ENCODE measurements at regions not wholly inside any gene's neighbourhood (a gene's known extent, or its start where the extent isn't known, plus 50 kb on each side); places are given as distances from the start of the nearest gene placed in this dataset.

GRCh38 chr6:90448836-90449235, 138.0 kb downstream of the MAP3K7 start:
- no peak overlapping the region for H3K4me3 ChIP-seq (ENCODE audit: low read length)
- H3K27ac ChIP-seq (ENCODE audit: low read depth, low read length), result no peak overlapping the region
- no peaks in the 10 kb centered on the region for H3K4me1 ChIP-seq (ENCODE audit: control insufficient read depth, insufficient read depth, low read length)
- H3K27me3 ChIP-seq (ENCODE audit: control insufficient read depth, insufficient read depth, low read length), result no peaks in the 10 kb centered on the region
- no peaks in the 10 kb centered on the region for H3K36me3 ChIP-seq (ENCODE audit: control insufficient read depth, insufficient read depth, low read length)
- H3K9ac ChIP-seq (ENCODE audit: low read length), result no peak overlapping the region

GRCh38 chr6:90446164-90446563, 140.7 kb downstream of the MAP3K7 start:
- Histone ChIP-seq H3K9ac (ENCODE audit: low read length) (no peak overlapping the region), H3K27ac (ENCODE audit: low read depth, low read length) (no peak overlapping the region), H3K4me3 (ENCODE audit: low read length) (no peak overlapping the region), H3K4me1 (ENCODE audit: control insufficient read depth, insufficient read depth, low read length) (no peaks in the 10 kb centered on the region), H3K27me3 (ENCODE audit: control insufficient read depth, insufficient read depth, low read length) (no peaks in the 10 kb centered on the region), H3K36me3 (ENCODE audit: control insufficient read depth, insufficient read depth, low read length) (no peaks in the 10 kb centered on the region)

- H3K4me3 ChIP-seq (ENCODE audit: low read length), result no peak overlapping the region
- H3K9ac ChIP-seq (ENCODE audit: low read length), result no peak overlapping the region
- H3K27me3 ChIP-seq (ENCODE audit: control insufficient read depth, insufficient read depth, low read length), result no peaks in the 10 kb centered on the region
- no peaks in the 10 kb centered on the region for H3K4me1 ChIP-seq (ENCODE audit: control insufficient read depth, insufficient read depth, low read length)
- H3K27ac ChIP-seq (ENCODE audit: low read depth, low read length), result no peak overlapping the region
- no peaks in the 10 kb centered on the region for H3K36me3 ChIP-seq (ENCODE audit: control insufficient read depth, insufficient read depth, low read length)
Measured at GRCh38 chr6:90445533-90446108, 141.3 kb downstream of the MAP3K7 start.

- no peak overlapping the region for H3K9ac ChIP-seq (ENCODE audit: low read length)
- no peaks in the 10 kb centered on the region for H3K4me1 ChIP-seq (ENCODE audit: control insufficient read depth, insufficient read depth, low read length)
- H3K27ac ChIP-seq (ENCODE audit: low read depth, low read length), result no peak overlapping the region
- H3K36me3 ChIP-seq (ENCODE audit: control insufficient read depth, insufficient read depth, low read length), result no peaks in the 10 kb centered on the region
- H3K4me3 ChIP-seq (ENCODE audit: low read length), result no peak overlapping the region
- H3K27me3 ChIP-seq (ENCODE audit: control insufficient read depth, insufficient read depth, low read length), result no peaks in the 10 kb centered on the region
Measured at GRCh38 chr6:90444160-90444714, 142.6 kb downstream of the MAP3K7 start.

- Histone ChIP-seq H3K4me3 (ENCODE audit: low read length) (no peak overlapping the region), H3K27ac (ENCODE audit: low read depth, low read length) (no peak overlapping the region), H3K9ac (ENCODE audit: low read length) (no peak overlapping the region), H3K4me1 (ENCODE audit: control insufficient read depth, insufficient read depth, low read length) (no peaks in the 10 kb centered on the region), H3K27me3 (ENCODE audit: control insufficient read depth, insufficient read depth, low read length) (no peaks in the 10 kb centered on the region), H3K36me3 (ENCODE audit: control insufficient read depth, insufficient read depth, low read length) (no peaks in the 10 kb centered on the region)
Measured at GRCh38 chr6:90442366-90442765, 144.5 kb downstream of the MAP3K7 start.

GRCh38 chr6:90440586-90441283, 144.1 kb upstream of the BACH2 start:
- Histone ChIP-seq H3K9ac (ENCODE audit: low read length) (no peak overlapping the region), H3K27me3 (ENCODE audit: control insufficient read depth, insufficient read depth, low read length) (no peaks in the 10 kb centered on the region), H3K4me1 (ENCODE audit: control insufficient read depth, insufficient read depth, low read length) (no peaks in the 10 kb centered on the region), H3K36me3 (ENCODE audit: control insufficient read depth, insufficient read depth, low read length) (no peaks in the 10 kb centered on the region), H3K27ac (ENCODE audit: low read depth, low read length) (no peak overlapping the region), H3K4me3 (ENCODE audit: low read length) (no peak overlapping the region)

- H3K27me3 ChIP-seq (ENCODE audit: control insufficient read depth, insufficient read depth, low read length), result no peaks in the 10 kb centered on the region
- no peak overlapping the region for H3K27ac ChIP-seq (ENCODE audit: low read depth, low read length)
- H3K36me3 ChIP-seq (ENCODE audit: control insufficient read depth, insufficient read depth, low read length), result no peaks in the 10 kb centered on the region
- no peak overlapping the region for H3K9ac ChIP-seq (ENCODE audit: low read length)
- no peak overlapping the region for H3K4me3 ChIP-seq (ENCODE audit: low read length)
- no peaks in the 10 kb centered on the region for H3K4me1 ChIP-seq (ENCODE audit: control insufficient read depth, insufficient read depth, low read length)
Measured at GRCh38 chr6:90439586-90439985, 142.9 kb upstream of the BACH2 start.

GRCh38 chr6:90436403-90436802, 139.8 kb upstream of the BACH2 start:
- Histone ChIP-seq H3K4me3 (ENCODE audit: low read length) (no peak overlapping the region), H3K4me1 (ENCODE audit: control insufficient read depth, insufficient read depth, low read length) (no peaks in the 10 kb centered on the region), H3K9ac (ENCODE audit: low read length) (no peak overlapping the region), H3K36me3 (ENCODE audit: control insufficient read depth, insufficient read depth, low read length) (no peaks in the 10 kb centered on the region), H3K27me3 (ENCODE audit: control insufficient read depth, insufficient read depth, low read length) (no peaks in the 10 kb centered on the region), H3K27ac (ENCODE audit: low read depth, low read length) (no peak overlapping the region)

GRCh38 chr6:90435207-90435899, 138.7 kb upstream of the BACH2 start:
- Histone ChIP-seq H3K4me3 (ENCODE audit: low read length) (no peak overlapping the region), H3K36me3 (ENCODE audit: control insufficient read depth, insufficient read depth, low read length) (no peaks in the 10 kb centered on the region), H3K27me3 (ENCODE audit: control insufficient read depth, insufficient read depth, low read length) (no peaks in the 10 kb centered on the region), H3K9ac (ENCODE audit: low read length) (no peak overlapping the region), H3K27ac (ENCODE audit: low read depth, low read length) (no peak overlapping the region), H3K4me1 (ENCODE audit: control insufficient read depth, insufficient read depth, low read length) (no peaks in the 10 kb centered on the region)

GRCh38 chr6:90434094-90434493, 137.5 kb upstream of the BACH2 start:
- Histone ChIP-seq H3K27ac (ENCODE audit: low read depth, low read length) (no peak overlapping the region), H3K36me3 (ENCODE audit: control insufficient read depth, insufficient read depth, low read length) (no peaks in the 10 kb centered on the region), H3K9ac (ENCODE audit: low read length) (no peak overlapping the region), H3K4me3 (ENCODE audit: low read length) (no peak overlapping the region), H3K27me3 (ENCODE audit: control insufficient read depth, insufficient read depth, low read length) (no peaks in the 10 kb centered on the region), H3K4me1 (ENCODE audit: control insufficient read depth, insufficient read depth, low read length) (no peaks in the 10 kb centered on the region)

- Histone ChIP-seq H3K4me1 (ENCODE audit: control insufficient read depth, insufficient read depth, low read length) (no peaks in the 10 kb centered on the region), H3K27me3 (ENCODE audit: control insufficient read depth, insufficient read depth, low read length) (no peaks in the 10 kb centered on the region), H3K36me3 (ENCODE audit: control insufficient read depth, insufficient read depth, low read length) (no peaks in the 10 kb centered on the region), H3K4me3 (ENCODE audit: low read length) (no peak overlapping the region), H3K27ac (ENCODE audit: low read depth, low read length) (no peak overlapping the region), H3K9ac (ENCODE audit: low read length) (no peak overlapping the region)
Measured at GRCh38 chr6:90432937-90433336, 136.3 kb upstream of the BACH2 start.

GRCh38 chr6:90432041-90432775, 135.6 kb upstream of the BACH2 start:
- Histone ChIP-seq H3K27ac (ENCODE audit: low read depth, low read length) (no peak overlapping the region), H3K4me1 (ENCODE audit: control insufficient read depth, insufficient read depth, low read length) (no peaks in the 10 kb centered on the region), H3K9ac (ENCODE audit: low read length) (no peak overlapping the region), H3K36me3 (ENCODE audit: control insufficient read depth, insufficient read depth, low read length) (no peaks in the 10 kb centered on the region), H3K27me3 (ENCODE audit: control insufficient read depth, insufficient read depth, low read length) (no peaks in the 10 kb centered on the region), H3K4me3 (ENCODE audit: low read length) (no peak overlapping the region)
